Esophagus muscularis mucosa (tissue), 4 donors: ENCODE measurements at regions not wholly inside any gene's neighbourhood (a gene's known extent, or its start where the extent isn't known, plus 50 kb on each side); places are given as distances from the start of the nearest gene placed in this dataset.

Experiments used
- DNase-seq: peaks from one replicate; pipeline ENCODE4 v3.0.0-alpha.2; 2017; ENCODE audit errors: extremely low spot score
- H3K27ac ChIP-seq, 4 donors: fragments of 200-600 bp; sonication (generic); replicated peaks in 1 of 4; 1 replicate in 3 of 4; 2 replicates in 1 of 4; pipeline ENCODE4 v1.5.1; 2016 to 2019; ENCODE audit warnings: mild to moderate bottlenecking in 1 of 4
- H3K27me3 ChIP-seq, 4 donors: fragments of 200-600 bp; sonication (generic); one replicate each; pipeline versions ENCODE4 v1.5.1 to v1.6.0; 2016 to 2019
- H3K36me3 ChIP-seq, 4 donors: fragments of 200-600 bp; sonication (generic); one replicate each; pipeline ENCODE4 v1.5.1; 2016 to 2019
- H3K4me1 ChIP-seq, 4 donors: fragments of 200-600 bp; sonication (generic); one replicate each; pipeline ENCODE4 v1.5.1; 2016 to 2019
- H3K4me3 ChIP-seq, 4 donors: fragments of 200-600 bp; sonication (generic); 1 replicate in 2 of 4; 2 replicates in 2 of 4; pipeline ENCODE4 v1.5.1; 2016 to 2019; ENCODE audit warnings: mild to moderate bottlenecking in 4 of 4, moderate library complexity in 1 of 4
- H3K9me3 ChIP-seq, 4 donors: fragments of 200-600 bp; sonication (generic); 1 replicate in 3 of 4; 2 replicates in 1 of 4; pipeline ENCODE4 v1.5.1; 2016 to 2019
- EP300 ChIP-seq: sonication (generic); formaldehyde crosslinking; IDR thresholded peaks from one replicate; pipeline ENCODE4 v1.6.1; 2017; ENCODE audit warnings: antibody characterized with exemption
- POLR2A ChIP-seq: fragments of 450-650 bp; IDR thresholded peaks from one replicate; pipeline ENCODE4 v1.6.1; 2017; ENCODE audit warnings: antibody characterized with exemption, moderate library complexity, mild to moderate bottlenecking, low read depth
- POLR2AphosphoS5 ChIP-seq, 2 donors: sonication (generic); formaldehyde crosslinking; IDR thresholded peaks; one replicate each; pipeline ENCODE4 v1.6.1; 2017; ENCODE audit warnings: antibody characterized with exemption in 2 of 2
- WGBS: methylation state at CpG from one replicate; pipeline ENCODE4 v1.1.5; 2018; 5-methylcytosine and 5-hydroxymethylcytosine counted together
- intact Hi-C: fragments of 100-400 bp; cut with DNase I; formaldehyde crosslinking; loops from one replicate; pipeline ENCODE4 v1.15.1; 2023
- TF ChIP-seq, protein P1 (sequence below), 3 experiments: fragments of 200-600 bp in 2 of 3; fragments of 450-650 bp in 1 of 3; sonication (generic) in 2 of 3; IDR thresholded peaks; one replicate each; pipeline ENCODE4 v1.5.1; 2017 to 2019; ENCODE audit warnings: antibody characterized with exemption in 3 of 3, mild to moderate bottlenecking in 2 of 3, moderate library complexity in 1 of 3

DNA sequence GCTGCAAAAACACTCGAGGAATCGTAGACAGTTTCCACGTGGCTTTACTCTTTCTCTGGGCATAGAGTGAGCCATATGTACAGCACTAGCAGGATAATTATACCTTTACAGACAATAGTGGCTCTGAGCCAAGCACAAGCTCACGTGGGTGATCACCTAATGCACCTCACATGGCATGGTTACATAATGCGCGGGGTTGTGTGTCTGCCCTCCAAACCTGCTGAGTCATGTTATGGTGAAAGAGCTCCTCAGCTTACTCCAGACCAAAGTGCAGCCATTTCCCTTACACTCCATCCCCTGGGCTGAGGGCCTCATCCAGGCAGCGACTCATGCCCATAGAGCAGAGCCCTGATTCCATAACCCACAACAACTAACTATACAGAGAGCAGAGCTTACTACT lies 1458.4 kb upstream of the CADM2 start:
- Histone ChIP-seq H3K27ac (no peak overlapping the region), H3K36me3 (no peaks in the 10 kb centered on the region), H3K4me1 (no peaks in the 10 kb centered on the region), H3K4me3 (no peak overlapping the region), H3K27me3 (no peaks in the 10 kb centered on the region), H3K9me3 (no peaks in the 10 kb centered on the region)
- WGBS, result 86% methylated on average over 5 of the region's 7 CpGs
- no peak for DNase-seq
- intact Hi-C loops, result no loop called here
- no peak for TF ChIP-seq EP300
- no peak for TF ChIP-seq POLR2AphosphoS5 (IDR thresholded peaks at IDR 0.05)
- TF ChIP-seq, protein P1, sequence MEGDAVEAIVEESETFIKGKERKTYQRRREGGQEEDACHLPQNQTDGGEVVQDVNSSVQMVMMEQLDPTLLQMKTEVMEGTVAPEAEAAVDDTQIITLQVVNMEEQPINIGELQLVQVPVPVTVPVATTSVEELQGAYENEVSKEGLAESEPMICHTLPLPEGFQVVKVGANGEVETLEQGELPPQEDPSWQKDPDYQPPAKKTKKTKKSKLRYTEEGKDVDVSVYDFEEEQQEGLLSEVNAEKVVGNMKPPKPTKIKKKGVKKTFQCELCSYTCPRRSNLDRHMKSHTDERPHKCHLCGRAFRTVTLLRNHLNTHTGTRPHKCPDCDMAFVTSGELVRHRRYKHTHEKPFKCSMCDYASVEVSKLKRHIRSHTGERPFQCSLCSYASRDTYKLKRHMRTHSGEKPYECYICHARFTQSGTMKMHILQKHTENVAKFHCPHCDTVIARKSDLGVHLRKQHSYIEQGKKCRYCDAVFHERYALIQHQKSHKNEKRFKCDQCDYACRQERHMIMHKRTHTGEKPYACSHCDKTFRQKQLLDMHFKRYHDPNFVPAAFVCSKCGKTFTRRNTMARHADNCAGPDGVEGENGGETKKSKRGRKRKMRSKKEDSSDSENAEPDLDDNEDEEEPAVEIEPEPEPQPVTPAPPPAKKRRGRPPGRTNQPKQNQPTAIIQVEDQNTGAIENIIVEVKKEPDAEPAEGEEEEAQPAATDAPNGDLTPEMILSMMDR (IDR thresholded peaks at IDR 0.05), result no peak

DNA sequence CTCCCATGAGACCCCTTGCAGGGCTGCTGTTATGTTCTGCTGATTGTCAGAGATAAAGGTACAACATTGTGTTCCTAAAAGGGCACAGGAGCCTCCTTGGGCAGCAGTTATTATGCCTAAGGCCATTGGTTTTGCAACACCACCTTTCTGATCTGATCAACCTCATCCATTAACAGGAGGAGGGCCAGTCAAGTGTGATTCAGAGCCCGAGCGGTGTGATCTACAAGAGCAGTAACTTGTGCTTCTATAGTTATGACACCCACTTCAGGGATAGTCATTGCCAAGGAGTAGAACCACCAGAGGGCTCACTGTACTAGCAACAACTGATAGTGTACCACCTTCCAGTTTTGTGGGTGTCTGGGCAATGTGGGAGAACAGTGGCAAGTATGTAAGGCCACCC lies 1457.9 kb upstream of the CADM2 start:
- no peak overlapping the region for H3K4me3 ChIP-seq
- no peak for DNase-seq
- H3K4me1 ChIP-seq, result no peaks in the 10 kb centered on the region
- no peaks in the 10 kb centered on the region for H3K36me3 ChIP-seq
- no peak overlapping the region for H3K27ac ChIP-seq
- WGBS, result 94% methylated on average over 2 of the region's 2 CpGs
- intact Hi-C loops, result no loop called here
- H3K27me3 ChIP-seq, result no peaks in the 10 kb centered on the region
- peaks cover 0 to 2% (median 0%) of the 10 kb centered on the region in 4 donors for H3K9me3 ChIP-seq
- TF ChIP-seq POLR2A (no peak), EP300 (no peak), POLR2AphosphoS5 (IDR thresholded peaks at IDR 0.05) (no peak)
- TF ChIP-seq, protein P1 (IDR thresholded peaks at IDR 0.05), result no peak

DNA sequence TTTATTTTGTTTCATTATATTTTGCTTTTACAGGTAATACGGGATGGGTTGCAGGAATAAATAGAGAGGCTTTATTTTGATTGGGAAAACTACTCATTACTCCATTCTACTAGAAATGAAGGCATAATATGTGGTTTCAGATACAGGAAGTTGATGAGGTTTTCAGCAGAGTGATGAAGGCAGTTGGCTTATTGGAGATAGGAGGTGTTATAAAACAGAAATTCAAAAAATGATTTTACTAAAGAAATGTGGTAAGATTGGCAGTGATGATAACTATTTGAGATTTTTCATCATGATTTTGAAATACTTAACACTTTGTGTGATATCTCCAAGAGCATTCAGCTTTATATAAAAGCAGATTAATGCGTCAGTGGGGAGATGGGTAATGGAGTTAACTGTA lies 1445.7 kb upstream of the CADM2 start:
- no peaks in the 10 kb centered on the region for H3K9me3 ChIP-seq
- 70% methylated on average over 2 of the region's 2 CpGs for WGBS
- no peaks in the 10 kb centered on the region for H3K4me1 ChIP-seq
- TF ChIP-seq EP300 (no peak), POLR2A (no peak), POLR2AphosphoS5 (IDR thresholded peaks at IDR 0.05) (no peak)
- TF ChIP-seq, protein P1 (IDR thresholded peaks at IDR 0.05), result no peak
- H3K36me3 ChIP-seq, result no peaks in the 10 kb centered on the region
- no peak overlapping the region for H3K4me3 ChIP-seq
- H3K27ac ChIP-seq, result no peak overlapping the region
- DNase-seq, result no peak
- intact Hi-C loops, result no loop called here
- H3K27me3 ChIP-seq, result no peaks in the 10 kb centered on the region

DNA sequence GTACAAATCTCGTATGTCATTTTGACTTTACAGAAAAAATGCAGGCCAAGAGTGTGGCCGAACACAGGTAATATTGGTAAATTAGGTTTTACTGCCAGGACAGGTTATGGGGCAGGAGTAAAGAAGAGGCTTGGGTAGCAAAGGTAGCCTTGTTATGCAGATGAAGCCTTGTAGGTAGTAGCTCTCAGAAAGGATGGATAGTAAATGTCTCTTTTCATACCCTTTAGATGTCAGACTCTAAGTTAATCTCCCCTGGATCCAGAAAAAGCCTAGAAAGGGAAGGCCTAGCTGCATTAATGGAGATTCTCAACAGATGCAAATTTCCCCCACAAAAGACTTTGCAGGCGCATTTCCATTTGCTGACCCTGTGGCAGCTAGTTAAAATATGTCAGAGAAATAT lies 1445.1 kb upstream of the CADM2 start:
- no peak overlapping the region for H3K4me3 ChIP-seq
- H3K27ac ChIP-seq, result no peak overlapping the region
- H3K9me3 ChIP-seq, result no peaks in the 10 kb centered on the region
- H3K36me3 ChIP-seq, result no peaks in the 10 kb centered on the region
- H3K27me3 ChIP-seq, result no peaks in the 10 kb centered on the region
- no peak for TF ChIP-seq POLR2A
- TF ChIP-seq POLR2AphosphoS5 (IDR thresholded peaks at IDR 0.05), result no peak
- TF ChIP-seq EP300, result no peak
- TF ChIP-seq, protein P1 (IDR thresholded peaks at IDR 0.05), result no peak
- H3K4me1 ChIP-seq, result no peaks in the 10 kb centered on the region
- intact Hi-C loops, result no loop called here
- DNase-seq, result no peak
- 52% methylated on average over 3 of the region's 3 CpGs for WGBS

DNA sequence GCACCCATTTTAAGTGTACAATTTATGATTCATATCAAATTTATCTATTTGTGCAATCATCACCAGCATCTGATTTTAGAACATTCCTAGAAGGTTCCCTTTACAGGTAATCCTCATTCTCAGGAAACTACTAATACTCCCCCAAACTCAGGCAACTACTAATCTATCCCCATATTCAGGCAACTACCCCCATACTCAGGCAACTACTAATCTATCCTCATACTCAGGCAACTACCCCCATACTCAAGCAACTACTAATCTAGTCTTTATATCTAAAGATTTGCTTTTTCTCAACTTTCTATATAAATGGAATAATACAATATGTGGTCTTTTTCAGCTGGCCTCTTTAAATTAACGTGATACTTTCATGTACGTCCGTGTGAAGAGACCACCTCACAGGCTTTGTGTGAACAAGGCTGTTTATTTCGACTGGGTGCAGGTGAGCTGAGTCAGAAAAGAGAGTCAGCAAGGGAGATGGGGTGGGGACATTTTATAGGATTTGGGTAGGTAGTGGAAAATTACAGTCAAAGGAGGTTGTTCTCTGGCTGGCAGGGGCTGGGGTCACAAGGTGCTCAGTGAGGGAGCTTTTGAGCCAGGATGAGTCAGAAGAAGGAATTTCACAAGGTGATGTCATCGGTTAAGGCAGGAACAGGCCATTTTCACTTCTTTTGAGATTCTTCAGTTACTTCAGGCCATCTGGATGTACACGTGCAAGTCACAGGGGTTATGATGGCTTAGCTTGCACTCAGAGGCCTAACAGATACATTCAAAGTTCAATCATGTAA lies 1444.5 kb upstream of the CADM2 start:
- no peak for TF ChIP-seq EP300
- no peak for TF ChIP-seq POLR2A
- no peak for TF ChIP-seq POLR2AphosphoS5 (IDR thresholded peaks at IDR 0.05)
- TF ChIP-seq, protein P1 (IDR thresholded peaks at IDR 0.05), result no peak
- H3K27ac ChIP-seq, result no peak overlapping the region
- WGBS, result 87% methylated on average over 6 of the region's 6 CpGs
- H3K4me1 ChIP-seq, result no peaks in the 10 kb centered on the region
- no peaks in the 10 kb centered on the region for H3K36me3 ChIP-seq
- no peaks in the 10 kb centered on the region for H3K27me3 ChIP-seq
- intact Hi-C loops, result no loop called here
- H3K9me3 ChIP-seq, result no peaks in the 10 kb centered on the region
- DNase-seq, result no peak
- no peak overlapping the region for H3K4me3 ChIP-seq
